WERI-Rb-1 (cell line): ENCODE measurements at regions not wholly inside any gene's neighbourhood (a gene's known extent, or its start where the extent isn't known, plus 50 kb on each side); places are given as distances from the start of the nearest gene placed in this dataset.

ENCODE experiments used
- DNase-seq: peaks from one replicate; pipeline ENCODE4 v3.0.0-alpha.2; 2020
- H3K27ac ChIP-seq: fragments of 250-450 bp; sonication (Bioruptor Pico); 2 replicates; pipeline ENCODE4 v1.5.1; 2020; ENCODE audit warnings: mild to moderate bottlenecking, moderate library complexity
- H3K27me3 ChIP-seq: fragments of 250-450 bp; sonication (Bioruptor Pico); 2 replicates; pipeline ENCODE4 v1.5.1; 2021; ENCODE audit warnings: mild to moderate bottlenecking, low read depth, moderate library complexity; ENCODE audit not compliant: insufficient read depth, severe bottlenecking
- H3K36me3 ChIP-seq: fragments of 250-450 bp; sonication (Bioruptor Pico); 2 replicates; pipeline ENCODE4 v1.5.1; 2020; ENCODE audit warnings: mild to moderate bottlenecking, moderate library complexity
- H3K4me3 ChIP-seq: 2 replicates; pipeline ENCODE4 v1.5.1; 2011; ENCODE audit warnings: low read depth, mild to moderate bottlenecking, control low read depth, low read length
- H3K9me3 ChIP-seq: fragments of 250-450 bp; sonication (Bioruptor Pico); 2 replicates; pipeline ENCODE4 v1.5.1; 2021; ENCODE audit warnings: mild to moderate bottlenecking, moderate library complexity; ENCODE audit not compliant: severe bottlenecking
- TF ChIP-seq, protein P1 (sequence below): IDR thresholded peaks from 2 replicates; pipeline ENCODE4 v1.5.1; 2011; ENCODE audit warnings: low read depth, mild to moderate bottlenecking, control low read depth, inconsistent platforms, low read length

DNA sequence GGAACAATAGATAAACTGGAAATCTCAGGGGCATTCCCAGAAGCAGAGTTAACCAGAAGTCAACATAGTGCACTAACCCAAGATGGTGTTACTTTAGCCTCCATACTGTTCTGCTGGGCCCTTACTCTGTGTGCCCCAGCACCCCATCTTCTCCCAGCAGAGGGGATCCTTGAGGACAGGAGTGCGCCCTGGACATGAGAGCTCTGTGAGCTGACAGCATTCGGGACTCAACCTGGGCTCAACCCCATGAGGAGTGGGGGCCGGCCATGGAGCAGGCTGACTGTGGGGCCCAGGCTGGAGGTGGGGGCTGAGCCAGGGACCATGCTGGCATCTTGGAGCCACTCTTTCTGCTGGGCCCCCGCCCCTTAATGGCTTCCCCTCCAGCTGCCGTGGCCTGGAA, 156.3 kb upstream of the HS6ST1 start:
- H3K27ac ChIP-seq: no peak overlapping the region
- H3K4me3 ChIP-seq: no peak overlapping the region
- peaks cover 6% of the 10 kb centered on the region for H3K9me3 ChIP-seq
- DNase-seq: no peak
- no peaks in the 10 kb centered on the region for H3K36me3 ChIP-seq
- TF ChIP-seq, protein P1, sequence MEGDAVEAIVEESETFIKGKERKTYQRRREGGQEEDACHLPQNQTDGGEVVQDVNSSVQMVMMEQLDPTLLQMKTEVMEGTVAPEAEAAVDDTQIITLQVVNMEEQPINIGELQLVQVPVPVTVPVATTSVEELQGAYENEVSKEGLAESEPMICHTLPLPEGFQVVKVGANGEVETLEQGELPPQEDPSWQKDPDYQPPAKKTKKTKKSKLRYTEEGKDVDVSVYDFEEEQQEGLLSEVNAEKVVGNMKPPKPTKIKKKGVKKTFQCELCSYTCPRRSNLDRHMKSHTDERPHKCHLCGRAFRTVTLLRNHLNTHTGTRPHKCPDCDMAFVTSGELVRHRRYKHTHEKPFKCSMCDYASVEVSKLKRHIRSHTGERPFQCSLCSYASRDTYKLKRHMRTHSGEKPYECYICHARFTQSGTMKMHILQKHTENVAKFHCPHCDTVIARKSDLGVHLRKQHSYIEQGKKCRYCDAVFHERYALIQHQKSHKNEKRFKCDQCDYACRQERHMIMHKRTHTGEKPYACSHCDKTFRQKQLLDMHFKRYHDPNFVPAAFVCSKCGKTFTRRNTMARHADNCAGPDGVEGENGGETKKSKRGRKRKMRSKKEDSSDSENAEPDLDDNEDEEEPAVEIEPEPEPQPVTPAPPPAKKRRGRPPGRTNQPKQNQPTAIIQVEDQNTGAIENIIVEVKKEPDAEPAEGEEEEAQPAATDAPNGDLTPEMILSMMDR: no peak
- H3K27me3 ChIP-seq: no peaks in the 10 kb centered on the region

DNA sequence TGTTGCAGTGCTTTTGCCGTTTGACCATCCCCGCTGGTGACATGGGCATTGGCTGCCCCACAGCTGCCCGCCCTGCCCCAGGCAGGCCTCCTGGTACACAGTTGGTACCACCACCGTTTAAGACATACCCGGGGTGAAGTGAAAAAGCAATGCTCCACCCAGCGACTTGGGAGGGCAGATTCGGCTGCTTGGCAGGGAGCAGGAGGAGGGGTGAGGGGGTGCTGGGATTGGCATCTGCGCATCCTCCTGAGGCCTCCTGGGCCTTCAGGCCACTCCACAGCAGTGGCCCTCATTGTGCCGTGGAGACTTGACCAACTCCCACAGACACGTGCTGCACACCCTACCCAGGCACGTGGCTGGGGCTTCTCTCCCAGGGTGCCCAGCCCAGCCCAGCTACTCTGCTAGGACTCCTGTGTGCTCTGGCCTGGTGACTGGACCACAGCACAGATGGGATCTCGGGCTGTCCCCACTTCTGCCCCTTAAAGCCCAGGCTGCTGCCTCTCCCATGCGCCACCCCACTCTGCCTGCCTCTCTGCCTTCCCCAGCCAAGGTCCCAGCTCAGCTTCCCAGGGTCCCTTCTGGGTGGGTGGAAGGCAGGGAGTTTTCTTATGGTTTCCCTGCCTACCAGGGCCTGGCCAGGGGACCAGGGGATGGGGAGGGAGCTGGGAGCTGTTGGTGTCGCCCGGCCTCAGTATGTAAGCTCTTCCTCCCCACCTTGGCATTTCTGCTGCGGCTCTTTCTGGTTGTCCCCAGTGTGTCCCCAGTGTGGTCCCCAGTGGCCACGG, 157.0 kb upstream of the HS6ST1 start:
- Histone ChIP-seq H3K4me3 (no peak overlapping the region), H3K9me3 (peaks cover 3% of the 10 kb centered on the region), H3K27ac (no peak overlapping the region), H3K36me3 (no peaks in the 10 kb centered on the region), H3K27me3 (no peaks in the 10 kb centered on the region)
- TF ChIP-seq, protein P1: no peak
- no peak for DNase-seq

DNA sequence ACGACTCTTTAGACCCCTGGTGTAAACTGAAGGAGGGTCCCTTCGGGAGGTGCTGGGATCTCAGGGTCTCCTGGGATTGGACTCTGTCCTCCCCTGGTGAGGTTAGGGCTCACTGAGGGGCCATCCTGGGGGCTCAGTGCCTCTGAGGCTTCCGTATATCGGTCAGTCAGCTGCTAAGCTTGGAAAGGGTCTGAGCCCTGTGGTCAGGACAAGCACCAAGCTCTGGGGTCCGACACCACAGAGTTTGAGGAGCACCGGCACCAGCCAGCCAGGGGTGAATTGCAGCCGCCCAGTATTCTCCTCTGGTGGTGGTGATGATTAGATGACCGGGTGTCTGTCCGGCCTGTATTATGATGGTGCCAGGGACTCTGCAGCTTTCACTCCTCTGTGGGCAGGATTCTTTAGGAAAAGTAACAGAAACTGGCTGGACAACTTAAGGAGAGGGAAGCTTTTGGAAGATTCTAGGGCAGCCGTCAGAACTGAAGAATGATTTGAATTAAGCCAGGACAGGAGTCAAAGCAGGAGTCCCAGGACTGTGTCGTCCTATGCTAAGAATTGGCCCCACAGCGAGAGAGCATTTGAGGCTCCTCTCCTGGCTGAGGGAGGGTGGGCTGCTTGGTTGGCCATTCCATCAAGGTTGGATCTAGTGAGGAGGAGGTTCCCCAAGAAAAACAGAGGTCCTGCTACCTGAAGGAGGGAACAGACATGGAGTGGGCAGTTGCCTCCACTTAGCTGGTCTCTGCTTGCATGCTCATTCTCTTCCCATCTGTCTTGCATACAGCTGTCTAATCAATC, 158.6 kb upstream of the HS6ST1 start:
- H3K4me3 ChIP-seq: no peak overlapping the region
- no peak for DNase-seq
- no peaks in the 10 kb centered on the region for H3K36me3 ChIP-seq
- no peaks in the 10 kb centered on the region for H3K27me3 ChIP-seq
- H3K27ac ChIP-seq: no peak overlapping the region
- TF ChIP-seq, protein P1: no peak
- H3K9me3 ChIP-seq: peaks cover 5% of the 10 kb centered on the region

DNA sequence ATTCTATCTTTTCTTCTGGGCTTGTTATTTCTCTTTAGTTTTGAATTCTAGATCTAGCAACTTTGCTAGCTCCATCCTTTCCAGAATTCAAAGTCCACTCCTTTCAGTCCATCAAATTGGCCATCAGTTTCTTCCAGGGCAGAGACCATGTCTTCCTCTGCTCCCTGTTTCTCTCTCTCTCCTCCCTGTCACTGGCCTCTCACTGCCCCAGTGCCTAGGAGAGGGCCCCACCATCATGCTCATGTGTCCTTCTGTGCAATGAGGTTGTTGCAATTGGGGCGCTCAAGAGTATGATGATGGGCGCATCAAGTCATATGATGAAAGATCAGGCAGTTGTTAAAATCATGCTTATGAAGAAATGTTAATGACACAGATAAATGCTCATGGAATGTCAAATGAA, 159.2 kb upstream of the HS6ST1 start:
- Histone ChIP-seq H3K36me3 (no peaks in the 10 kb centered on the region), H3K9me3 (peaks cover 5% of the 10 kb centered on the region), H3K27me3 (no peaks in the 10 kb centered on the region), H3K27ac (no peak overlapping the region), H3K4me3 (no peak overlapping the region)
- TF ChIP-seq, protein P1: no peak
- DNase-seq: no peak

DNA sequence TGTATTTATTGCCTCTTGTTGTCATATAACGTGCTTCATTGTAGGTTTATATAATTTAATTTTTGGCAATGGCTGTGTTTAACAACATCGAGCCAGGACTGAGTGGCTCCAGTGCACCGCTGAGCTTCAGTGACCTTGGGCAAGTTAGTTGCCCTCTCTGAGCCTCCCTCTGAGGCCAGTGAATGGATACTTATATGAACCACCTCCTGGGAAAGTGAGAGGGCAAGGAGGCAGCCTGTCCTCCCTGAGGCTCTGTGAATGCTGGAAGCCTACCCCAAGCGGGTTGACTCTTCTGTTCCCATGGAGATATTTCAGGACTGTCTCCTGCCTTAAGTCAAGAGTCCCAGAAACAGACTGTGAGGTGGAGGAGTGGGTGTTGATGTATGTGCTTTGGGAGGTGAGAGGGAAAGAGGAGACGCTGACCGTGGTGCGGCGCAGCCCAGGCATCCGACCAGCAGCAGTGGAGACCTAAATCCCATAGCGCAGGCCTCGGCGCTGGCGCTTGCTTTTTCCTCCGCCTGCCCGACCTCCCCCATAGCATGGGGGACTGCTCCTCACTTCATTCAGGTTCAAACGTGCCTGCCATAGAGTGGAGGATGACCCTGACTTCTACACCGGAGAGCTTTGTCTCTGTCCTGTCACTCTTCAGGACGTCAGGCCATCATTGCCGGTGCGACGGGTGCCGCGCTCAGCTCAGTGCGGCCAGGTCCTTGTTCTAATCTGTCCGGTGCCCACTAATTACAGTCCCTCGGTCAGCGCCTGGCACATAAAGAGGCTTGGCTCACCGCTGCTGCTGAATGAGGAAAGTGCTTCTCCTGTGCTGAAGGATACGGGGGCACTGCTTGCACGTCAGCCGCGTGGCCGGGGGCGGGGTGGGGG, 167.3 kb upstream of the HS6ST1 start:
- Histone ChIP-seq H3K36me3 (no peaks in the 10 kb centered on the region), H3K9me3 (peaks cover 2% of the 10 kb centered on the region), H3K27ac (no peak overlapping the region), H3K27me3 (no peaks in the 10 kb centered on the region), H3K4me3 (no peak overlapping the region)
- DNase-seq: no peak
- TF ChIP-seq, protein P1: no peak
